Gastrocnemius medialis (tissue), 4 donors: ENCODE measurements at regions not wholly inside any gene's neighbourhood (a gene's known extent, or its start where the extent isn't known, plus 50 kb on each side); places are given as distances from the start of the nearest gene placed in this dataset.

Source experiments
- ATAC-seq, 2 donors: fragments of 150-250 bp; one replicate each; pipeline ENCODE4 v1.9.1; 2016
- DNase-seq, 2 donors: peaks; one replicate each; pipeline ENCODE4 v3.0.0-alpha.2; 2019
- H3K27ac ChIP-seq, 4 donors: fragments of 200-600 bp; sonication (generic); 1 replicate in 1 of 4; 2 replicates in 3 of 4; pipeline ENCODE4 v1.5.1; 2016 to 2018; ENCODE audit warnings: mild to moderate bottlenecking in 2 of 4, moderate library complexity in 1 of 4
- H3K27me3 ChIP-seq, 3 donors: fragments of 200-600 bp; sonication (generic) in 2 of 3; 1 replicate in 1 of 3; 2 replicates in 2 of 3; pipeline versions ENCODE4 v1.5.1 to v1.6.0; 2016 to 2019; ENCODE audit warnings: mild to moderate bottlenecking in 1 of 3, moderate library complexity in 1 of 3
- H3K36me3 ChIP-seq, 2 donors: fragments of 200-600 bp; sonication (generic) in 1 of 2; one replicate each; pipeline ENCODE4 v1.5.1; 2017 to 2018
- H3K4me1 ChIP-seq, 2 donors: fragments of 200-600 bp; sonication (generic) in 1 of 2; one replicate each; pipeline ENCODE4 v1.5.1; 2016 to 2017; ENCODE audit warnings: mild to moderate bottlenecking in 2 of 2
- H3K4me3 ChIP-seq, 4 donors: fragments of 200-600 bp; sonication (generic) in 3 of 4; 1 replicate in 1 of 4; 2 replicates in 3 of 4; pipeline ENCODE4 v1.5.1; 2016 to 2019; ENCODE audit warnings: mild to moderate bottlenecking in 2 of 4
- H3K9me3 ChIP-seq, 3 donors: fragments of 200-600 bp; sonication (generic) in 2 of 3; 1 replicate in 1 of 3; 2 replicates in 2 of 3; pipeline ENCODE4 v1.5.1; 2016 to 2019
- CTCF ChIP-seq, 5 experiments: fragments of 450-650 bp in 3 of 5; fragments of 200-600 bp in 2 of 5; sonication (generic) in 2 of 5; IDR thresholded peaks in 4 of 5; conservative IDR thresholded peaks in 1 of 5; 1 replicate in 4 of 5; 2 replicates in 1 of 5; pipeline ENCODE4 v1.5.1; 2016 to 2019; ENCODE audit warnings: antibody characterized with exemption in 5 of 5, mild to moderate bottlenecking in 3 of 5, moderate library complexity in 3 of 5
- POLR2A ChIP-seq, 2 donors: fragments of 450-650 bp; IDR thresholded peaks; one replicate each; pipeline ENCODE4 v1.6.1; 2017; ENCODE audit warnings: antibody characterized with exemption in 2 of 2, mild to moderate bottlenecking in 2 of 2, moderate library complexity in 2 of 2
- in situ Hi-C, 4 donors: fragments of 200-750 bp; cut with MboI; loops; one replicate each; pipeline versions ENCODE4 v1.15.0 to v1.8.0; 2017; ENCODE audit warnings: low sequenced_read_pairs in 4 of 4
- intact Hi-C: fragments of 100-400 bp; cut with DNase I; formaldehyde crosslinking; loops from one replicate; pipeline ENCODE4 v1.15.1; 2023; ENCODE audit warnings: low total_unique reads

- no peaks in the 10 kb centered on the region for H3K27me3 ChIP-seq
- intact Hi-C loops = no loop called here
- peaks cover 10 to 12% of the 10 kb centered on the region in 2 donors for H3K4me1 ChIP-seq
- ATAC-seq (no peak), DNase-seq (no peak)
- in situ Hi-C loops = no loop called here
- TF ChIP-seq POLR2A (IDR thresholded peaks at IDR 0.05) = no peak
- TF ChIP-seq CTCF (IDR thresholded peaks at IDR 0.05 in 4 of 5, conservative IDR thresholded peaks at IDR 0.05 in 1 of 5) = no peak
- no peaks in the 10 kb centered on the region for H3K36me3 ChIP-seq
- no peaks in the 10 kb centered on the region for H3K9me3 ChIP-seq
- H3K4me3 ChIP-seq = no peak overlapping the region
- no peak overlapping the region for H3K27ac ChIP-seq
Measured at GRCh38 chr3:20682573-20682972, 496.6 kb upstream of the SGO1 start.

GRCh38 chr3:20680990-20681628 lies 495.1 kb upstream of the SGO1 start:
- DNase-seq = no peak
- Histone ChIP-seq H3K9me3 (no peaks in the 10 kb centered on the region), H3K4me3 (no peak overlapping the region), H3K27me3 (no peaks in the 10 kb centered on the region), H3K36me3 (no peaks in the 10 kb centered on the region), H3K27ac (no peak overlapping the region), H3K4me1 (peaks cover 10 to 12% of the 10 kb centered on the region in 2 donors)
- in situ Hi-C loops (no loop called here), intact Hi-C loops (no loop called here)
- no peak for ATAC-seq
- TF ChIP-seq CTCF (IDR thresholded peaks at IDR 0.05 in 4 of 5, conservative IDR thresholded peaks at IDR 0.05 in 1 of 5) (no peak), POLR2A (IDR thresholded peaks at IDR 0.05) (no peak)

- no peak for DNase-seq
- TF ChIP-seq CTCF (IDR thresholded peaks at IDR 0.05 in 4 of 5, conservative IDR thresholded peaks at IDR 0.05 in 1 of 5) (no peak), POLR2A (IDR thresholded peaks at IDR 0.05) (no peak)
- ATAC-seq = no peak
- no peaks in the 10 kb centered on the region for H3K27me3 ChIP-seq
- H3K4me3 ChIP-seq = no peak overlapping the region
- peaks cover 10% of the 10 kb centered on the region in 2 donors for H3K4me1 ChIP-seq
- intact Hi-C loops = no loop called here
- H3K36me3 ChIP-seq = no peaks in the 10 kb centered on the region
- H3K27ac ChIP-seq = no peak overlapping the region
- H3K9me3 ChIP-seq = no peaks in the 10 kb centered on the region
- in situ Hi-C loops = no loop called here
Measured at GRCh38 chr3:20673866-20674265, 487.9 kb upstream of the SGO1 start.

- intact Hi-C loops (no loop called here), in situ Hi-C loops (no loop called here)
- no peak for ATAC-seq
- no peak for DNase-seq
- Histone ChIP-seq H3K9me3 (no peaks in the 10 kb centered on the region), H3K36me3 (no peaks in the 10 kb centered on the region), H3K27ac (peak overlapping the region in 2 of 4 donors; percentile 14 to 19), H3K4me3 (no peak overlapping the region), H3K4me1 (peaks cover 24 to 26% of the 10 kb centered on the region in 2 donors), H3K27me3 (no peaks in the 10 kb centered on the region)
- no peak for TF ChIP-seq POLR2A (IDR thresholded peaks at IDR 0.05)
- no peak for TF ChIP-seq CTCF (IDR thresholded peaks at IDR 0.05 in 4 of 5, conservative IDR thresholded peaks at IDR 0.05 in 1 of 5)
Measured at GRCh38 chr3:20669675-20670074, 483.7 kb upstream of the SGO1 start.

- TF ChIP-seq CTCF (IDR thresholded peaks at IDR 0.05 in 4 of 5, conservative IDR thresholded peaks at IDR 0.05 in 1 of 5) (no peak), POLR2A (IDR thresholded peaks at IDR 0.05) (no peak)
- Histone ChIP-seq H3K9me3 (no peaks in the 10 kb centered on the region), H3K27ac (peak overlapping the region in 3 of 4 donors; percentile 14 to 45 (median 19)), H3K36me3 (no peaks in the 10 kb centered on the region), H3K4me1 (peaks cover 24 to 26% of the 10 kb centered on the region in 2 donors), H3K4me3 (peak overlapping the region in 1 of 4 donors; percentile 19), H3K27me3 (no peaks in the 10 kb centered on the region)
- DNase-seq = no peak
- intact Hi-C loops (no loop called here), in situ Hi-C loops (no loop called here)
- ATAC-seq = peak in 1 of 2 donors; percentile 51
Measured at GRCh38 chr3:20669184-20669583, 483.2 kb upstream of the SGO1 start.
